GM12872 (cell line): ENCODE measurements at regions not wholly inside any gene's neighbourhood (a gene's known extent, or its start where the extent isn't known, plus 50 kb on each side); places are given as distances from the start of the nearest gene placed in this dataset.

Source experiments
- TF ChIP-seq, protein P1 (sequence below): IDR thresholded peaks from 3 replicates; pipeline ENCODE4 v1.5.1; 2011; ENCODE audit warnings: low read depth, mild to moderate bottlenecking, low read length, moderate library complexity; ENCODE audit not compliant: insufficient read depth

DNA sequence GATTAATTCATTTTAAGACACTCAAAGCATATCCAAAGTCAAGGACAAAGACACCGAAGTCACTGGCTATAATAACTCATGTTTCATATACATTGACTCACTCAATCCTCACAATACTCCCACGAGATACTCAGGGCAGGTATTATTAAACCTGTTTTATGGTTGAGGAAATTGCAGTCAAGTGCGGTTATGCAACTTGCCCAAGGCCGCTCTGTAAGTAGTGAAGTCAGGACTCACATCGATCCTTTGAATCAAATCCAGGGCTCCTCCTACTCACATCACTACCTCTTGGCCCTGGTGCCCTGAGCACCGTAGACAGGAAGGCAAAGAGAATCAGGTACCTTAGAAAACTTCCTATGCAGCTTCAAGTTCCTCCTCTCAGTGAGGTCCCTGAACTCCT, 87.8 kb upstream of the APC start:
- TF ChIP-seq, protein P1, sequence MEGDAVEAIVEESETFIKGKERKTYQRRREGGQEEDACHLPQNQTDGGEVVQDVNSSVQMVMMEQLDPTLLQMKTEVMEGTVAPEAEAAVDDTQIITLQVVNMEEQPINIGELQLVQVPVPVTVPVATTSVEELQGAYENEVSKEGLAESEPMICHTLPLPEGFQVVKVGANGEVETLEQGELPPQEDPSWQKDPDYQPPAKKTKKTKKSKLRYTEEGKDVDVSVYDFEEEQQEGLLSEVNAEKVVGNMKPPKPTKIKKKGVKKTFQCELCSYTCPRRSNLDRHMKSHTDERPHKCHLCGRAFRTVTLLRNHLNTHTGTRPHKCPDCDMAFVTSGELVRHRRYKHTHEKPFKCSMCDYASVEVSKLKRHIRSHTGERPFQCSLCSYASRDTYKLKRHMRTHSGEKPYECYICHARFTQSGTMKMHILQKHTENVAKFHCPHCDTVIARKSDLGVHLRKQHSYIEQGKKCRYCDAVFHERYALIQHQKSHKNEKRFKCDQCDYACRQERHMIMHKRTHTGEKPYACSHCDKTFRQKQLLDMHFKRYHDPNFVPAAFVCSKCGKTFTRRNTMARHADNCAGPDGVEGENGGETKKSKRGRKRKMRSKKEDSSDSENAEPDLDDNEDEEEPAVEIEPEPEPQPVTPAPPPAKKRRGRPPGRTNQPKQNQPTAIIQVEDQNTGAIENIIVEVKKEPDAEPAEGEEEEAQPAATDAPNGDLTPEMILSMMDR = no peak

DNA sequence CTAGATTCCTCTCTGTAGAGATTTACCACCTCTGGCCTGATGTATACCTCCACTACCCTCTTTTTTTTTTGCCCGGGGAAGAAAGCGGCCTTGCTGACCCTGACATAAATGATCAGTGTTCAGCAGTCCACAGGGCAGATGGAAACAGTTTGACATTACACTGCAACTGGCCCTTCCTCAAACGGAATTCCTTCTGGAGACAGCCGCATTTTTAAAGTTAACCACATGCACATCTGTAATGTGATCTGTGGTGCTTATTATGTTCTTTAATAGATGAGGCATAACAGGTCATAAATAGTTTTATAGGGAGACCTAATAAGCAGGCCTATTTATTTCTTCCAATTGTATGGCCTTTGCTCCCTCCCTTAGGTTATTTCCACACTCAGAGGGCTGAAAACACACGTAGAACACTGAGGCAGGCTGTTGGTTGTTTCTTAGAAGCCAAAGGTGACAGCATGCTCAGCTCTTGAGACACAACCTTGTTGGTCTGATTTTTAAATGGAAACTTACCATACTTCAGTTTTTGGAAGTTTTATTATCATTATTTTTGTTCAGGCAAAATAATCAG, 84.0 kb upstream of the APC start:
- TF ChIP-seq, protein P1 = no peak

DNA sequence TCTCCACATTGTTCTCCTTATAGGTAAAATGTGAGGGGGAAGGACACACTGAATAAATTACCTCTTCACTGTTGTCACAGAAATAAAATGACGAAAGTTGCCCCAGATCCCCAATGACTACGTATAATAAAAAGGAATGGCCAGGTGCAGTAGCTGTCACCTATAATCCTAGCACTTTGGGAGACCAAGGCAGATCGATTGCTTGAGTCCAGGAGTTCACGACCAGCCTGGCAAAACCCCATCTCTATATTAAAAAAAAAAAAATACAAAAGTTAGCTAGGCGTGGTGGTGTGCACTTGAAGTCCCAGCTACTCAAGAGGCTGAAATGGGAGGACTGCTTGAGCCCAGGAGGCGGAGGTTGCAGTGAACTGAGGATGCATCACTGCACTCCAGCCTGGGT, 82.2 kb upstream of the APC start:
- TF ChIP-seq, protein P1 = no peak

DNA sequence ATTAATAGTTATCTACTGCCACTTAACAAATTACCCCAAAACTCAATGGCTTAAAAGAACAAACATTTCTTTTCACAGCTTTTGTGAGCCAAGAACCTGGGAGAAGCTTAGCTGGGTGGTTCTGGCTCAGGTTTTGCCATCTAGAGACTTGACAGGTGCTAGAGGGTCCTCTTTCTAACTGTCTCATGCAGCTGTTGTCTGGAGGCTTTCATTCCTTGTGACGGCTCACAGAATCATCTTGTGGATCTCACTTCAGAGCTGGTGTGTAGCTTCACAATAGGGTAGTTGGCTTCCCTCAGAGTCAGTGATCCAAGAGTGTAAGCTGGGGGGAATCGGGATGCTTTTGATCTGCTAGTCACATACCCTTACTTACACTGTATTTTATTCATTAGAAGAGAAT, 81.2 kb upstream of the APC start:
- TF ChIP-seq, protein P1 = no peak

DNA sequence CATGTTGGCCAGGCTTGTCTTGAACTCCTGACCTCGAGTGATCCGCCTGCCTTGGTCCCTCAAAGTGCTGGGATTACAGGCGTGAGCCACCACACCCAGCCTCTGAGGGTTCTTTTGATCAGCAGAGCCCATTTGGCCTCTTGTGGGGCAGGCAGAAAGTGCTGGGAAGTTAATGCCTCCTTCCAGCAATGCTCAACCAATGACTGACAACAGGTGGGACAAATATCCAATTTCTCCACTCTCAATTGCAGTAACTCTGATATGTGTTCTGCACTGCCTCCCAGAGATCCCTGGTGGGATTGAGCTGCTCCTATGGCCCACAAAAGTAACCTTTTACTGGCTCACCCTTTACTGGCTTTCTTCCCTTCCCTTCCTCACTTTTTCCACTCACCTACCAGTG, 79.9 kb upstream of the APC start:
- TF ChIP-seq, protein P1 = no peak

DNA sequence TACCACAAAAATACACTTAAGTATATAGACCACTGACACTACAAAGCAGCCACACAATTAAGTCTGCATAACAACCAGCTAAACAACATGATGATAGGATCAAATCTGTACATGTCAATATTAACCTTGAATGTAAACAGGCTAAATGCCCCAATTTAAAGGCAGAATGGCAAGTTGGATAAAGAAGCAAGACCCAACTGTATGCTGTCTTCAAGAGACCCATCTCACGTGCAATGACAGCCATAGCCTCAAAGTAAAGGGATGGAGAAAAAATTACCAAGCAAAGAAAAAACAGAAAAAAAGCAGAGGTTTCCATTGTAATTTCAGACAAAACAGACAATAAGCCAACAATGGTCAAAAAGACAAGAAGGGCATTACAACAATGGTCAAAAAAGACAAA, 77.3 kb upstream of the APC start:
- TF ChIP-seq, protein P1 = no peak

DNA sequence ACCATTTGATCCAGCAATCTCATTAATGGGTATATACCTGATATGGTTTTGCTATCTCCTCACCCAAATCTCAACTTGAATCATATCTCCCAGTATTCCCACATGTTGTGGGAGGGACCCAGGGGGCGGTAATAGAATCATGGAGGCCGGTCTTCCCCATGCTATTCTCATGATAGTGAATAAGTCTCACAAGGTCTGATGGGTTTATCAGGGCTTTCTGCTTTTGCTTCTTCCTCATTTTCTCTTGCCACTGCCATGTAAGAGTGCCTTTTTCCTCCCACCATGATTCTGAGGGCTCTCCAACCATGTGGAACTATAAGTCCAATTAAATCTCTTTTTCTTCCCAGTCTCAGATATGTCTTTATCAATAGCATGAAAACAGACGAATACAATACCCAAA, 74.5 kb upstream of the APC start:
- TF ChIP-seq, protein P1 = no peak
